DMS53 treated with DMSO at 0.1 percent for 48 hours (cell line): ENCODE measurements at regions not wholly inside any gene's neighbourhood (a gene's known extent, or its start where the extent isn't known, plus 50 kb on each side); places are given as distances from the start of the nearest gene placed in this dataset.

Source experiments
- DNase-seq: peaks from one replicate; lab custom pipeline; 2025; ENCODE audit not compliant: unreplicated experiment; lab: John Stamatoyannopoulos, UW

- no peak for DNase-seq
These were observed 291.8 kb upstream of the TBX3 start for GRCh38 chr12:114975640-114976310.

GRCh38 chr12:114974826-114975639 is 291.1 kb upstream of the TBX3 start:
- no peak for DNase-seq

- DNase-seq, result no peak
These were observed 290.4 kb upstream of the TBX3 start for GRCh38 chr12:114974333-114974732.

- DNase-seq, result no peak
These were observed 284.8 kb upstream of the TBX3 start for GRCh38 chr12:114968727-114969126.

GRCh38 chr12:114967151-114967550 is 283.2 kb upstream of the TBX3 start:
- no peak for DNase-seq

- DNase-seq, result no peak
These were observed 280.9 kb upstream of the TBX3 start for GRCh38 chr12:114964841-114965240.

GRCh38 chr12:114963846-114964245 is 279.9 kb upstream of the TBX3 start:
- no peak for DNase-seq

- no peak for DNase-seq
These were observed 277.5 kb upstream of the TBX3 start for GRCh38 chr12:114961491-114961890.

- no peak for DNase-seq
These were observed 274.6 kb upstream of the TBX3 start for GRCh38 chr12:114958538-114958937.

GRCh38 chr12:114957225-114957624 is 273.2 kb upstream of the TBX3 start:
- DNase-seq, result no peak

GRCh38 chr12:114955414-114956014 is 271.5 kb upstream of the TBX3 start:
- no peak for DNase-seq

- no peak for DNase-seq
These were observed 270.6 kb upstream of the TBX3 start for GRCh38 chr12:114954511-114955055.

GRCh38 chr12:114952573-114953271 is 268.7 kb upstream of the TBX3 start:
- no peak for DNase-seq

GRCh38 chr12:114949058-114949820 is 265.3 kb upstream of the TBX3 start:
- DNase-seq, result no peak

- DNase-seq, result no peak
These were observed 261.4 kb upstream of the TBX3 start for GRCh38 chr12:114945351-114945750.

GRCh38 chr12:114944736-114945135 is 260.8 kb upstream of the TBX3 start:
- DNase-seq, result no peak

- DNase-seq, result no peak
These were observed 259.6 kb upstream of the TBX3 start for GRCh38 chr12:114943601-114944000.

GRCh38 chr12:114938487-114939210 is 254.7 kb upstream of the TBX3 start:
- DNase-seq, result no peak

- DNase-seq, result no peak
These were observed 252.4 kb upstream of the TBX3 start for GRCh38 chr12:114936148-114937079.
